A673 (cell line): ENCODE measurements at regions not wholly inside any gene's neighbourhood (a gene's known extent, or its start where the extent isn't known, plus 50 kb on each side); places are given as distances from the start of the nearest gene placed in this dataset.

ENCODE experiments used
- BruUV-seq: library from RNA; stranded (reverse); fragments of 400-500 nt; replicated peaks from 2 replicates; lab custom pipeline; 2021; lab: Mats Ljungman, UMichigan
- CTCF ChIA-PET: fragments of 300-600 bp; sonication (Branson Sonifier 250); formaldehyde crosslinking; loops from one replicate; lab custom pipeline; 2022; ENCODE audit warnings: antibody characterized with exemption; lab: Charles Lee
- POLR2A ChIA-PET: fragments of 300-600 bp; sonication (Branson Sonifier 250); formaldehyde crosslinking; loops from one replicate; lab custom pipeline; 2022; ENCODE audit warnings: antibody characterized with exemption; ENCODE audit not compliant: low non-redundant PET; lab: Charles Lee
- DNase-seq: peaks from one replicate; pipeline ENCODE4 v3.0.0-alpha.2; 2015; ENCODE audit warnings: low spot score
- H3K27ac ChIP-seq: fragments of 200-600 bp; sonication (generic); 2 replicates; pipeline ENCODE4 v1.5.1; 2016; ENCODE audit warnings: mixed run types, low read depth, mild to moderate bottlenecking, mixed read lengths, antibody characterized with exemption, low read length; ENCODE audit not compliant: poor library complexity, severe bottlenecking
- H3K27me3 ChIP-seq: fragments of 200-600 bp; sonication (generic); replicated peaks from 2 replicates; pipeline ENCODE4 v1.6.1; 2017; ENCODE audit warnings: mixed run types, low read depth, mild to moderate bottlenecking, mixed read lengths, antibody characterized with exemption, low read length; ENCODE audit not compliant: insufficient read depth, poor library complexity
- H3K36me3 ChIP-seq: fragments of 200-600 bp; sonication (generic); 2 replicates; pipeline ENCODE4 v1.6.1; 2016; ENCODE audit warnings: mixed run types, mild to moderate bottlenecking, mixed read lengths, antibody characterized with exemption, low read length; ENCODE audit not compliant: insufficient read depth, poor library complexity, severe bottlenecking
- H3K4me1 ChIP-seq: fragments of 200-600 bp; sonication (generic); 2 replicates; pipeline ENCODE4 v1.6.1; 2017; ENCODE audit warnings: mixed run types, mild to moderate bottlenecking, mixed read lengths, antibody characterized with exemption, low read length; ENCODE audit not compliant: insufficient read depth, poor library complexity, severe bottlenecking
- H3K4me3 ChIP-seq: fragments of 200-600 bp; sonication (generic); 2 replicates; pipeline ENCODE4 v1.5.1; 2016; ENCODE audit warnings: low read depth, mixed run types, mild to moderate bottlenecking, mixed read lengths, low read length; ENCODE audit not compliant: poor library complexity, severe bottlenecking
- H3K9me3 ChIP-seq: fragments of 200-600 bp; sonication (generic); 2 replicates; pipeline ENCODE4 v1.6.1; 2016; ENCODE audit warnings: mixed run types, low read depth, mild to moderate bottlenecking, mixed read lengths, antibody characterized with exemption, low read length; ENCODE audit not compliant: poor library complexity, severe bottlenecking
- CTCF ChIP-seq: fragments of 300-800, 200-600 bp; sonication (generic); conservative IDR thresholded peaks from 2 replicates; pipeline ENCODE4 v1.5.1; 2017; ENCODE audit warnings: low read depth, mild to moderate bottlenecking, antibody characterized with exemption, low read length, moderate library complexity, mixed read lengths
- EZH2 ChIP-seq: fragments of 200-600 bp; sonication (generic); IDR thresholded peaks from 2 replicates; pipeline ENCODE4 v1.6.1; 2017; ENCODE audit warnings: borderline replicate concordance, low read depth, mild to moderate bottlenecking, mixed read lengths, antibody characterized with exemption, low read length; ENCODE audit not compliant: poor library complexity, severe bottlenecking
- intact Hi-C: fragments of 100-400 bp; cut with micrococcal nuclease; formaldehyde crosslinking; loops from one replicate; pipeline ENCODE4 v1.10.0; 2022; ENCODE audit not compliant: unreplicated experiment

GRCh38 chr9:22535780-22536179, 89.2 kb downstream of the DMRTA1 start:
- Histone ChIP-seq H3K36me3 (no peaks in the 10 kb centered on the region), H3K27me3 (no peaks in the 10 kb centered on the region), H3K27ac (no peak overlapping the region), H3K9me3 (no peaks in the 10 kb centered on the region), H3K4me3 (no peak overlapping the region), H3K4me1 (no peaks in the 10 kb centered on the region)
- intact Hi-C loops, result no loop called here
- ChIA-PET CTCF (no interaction called here), POLR2A (no interaction called here)
- BruUV-seq, result no TSS peak
- no peak for TF ChIP-seq CTCF
- TF ChIP-seq EZH2, result no peak
- DNase-seq, result no peak

GRCh38 chr9:22537721-22538120, 91.1 kb downstream of the DMRTA1 start:
- intact Hi-C loops, result no loop called here
- DNase-seq, result no peak
- no peaks in the 10 kb centered on the region for H3K27me3 ChIP-seq
- ChIA-PET POLR2A (no interaction called here), CTCF (no interaction called here)
- H3K27ac ChIP-seq, result no peak overlapping the region
- H3K4me1 ChIP-seq, result no peaks in the 10 kb centered on the region
- no peak overlapping the region for H3K4me3 ChIP-seq
- TF ChIP-seq EZH2 (no peak), CTCF (no peak)
- no peaks in the 10 kb centered on the region for H3K36me3 ChIP-seq
- H3K9me3 ChIP-seq, result no peaks in the 10 kb centered on the region
- no TSS peak for BruUV-seq

DNA sequence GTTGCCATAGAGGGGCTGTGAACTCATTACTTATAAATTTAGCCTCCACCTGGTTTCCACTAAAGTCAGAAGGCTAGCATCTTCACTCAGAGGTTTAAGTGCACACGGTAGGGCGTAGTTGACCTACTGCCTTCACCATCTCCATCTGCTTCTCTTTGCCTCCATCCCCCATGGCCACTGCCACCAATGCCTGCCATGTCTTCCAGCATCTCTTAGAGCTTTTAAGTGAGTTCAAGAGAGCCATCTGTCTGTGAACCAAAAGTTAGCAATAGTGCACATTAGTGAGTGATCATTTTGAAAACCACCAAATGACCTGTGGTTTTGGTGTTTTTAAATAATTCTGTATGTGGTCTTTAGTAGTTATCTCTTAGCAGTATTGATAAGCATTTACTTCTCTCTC, 102.0 kb downstream of the DMRTA1 start:
- intact Hi-C loops, result no loop called here
- Histone ChIP-seq H3K27me3 (no peaks in the 10 kb centered on the region), H3K27ac (no peak overlapping the region), H3K36me3 (no peaks in the 10 kb centered on the region), H3K9me3 (no peaks in the 10 kb centered on the region), H3K4me1 (no peaks in the 10 kb centered on the region), H3K4me3 (no peak overlapping the region)
- TF ChIP-seq EZH2 (no peak), CTCF (no peak)
- ChIA-PET POLR2A (no interaction called here), CTCF (no interaction called here)
- no TSS peak for BruUV-seq
- DNase-seq, result no peak
